NCI-H510A (cell line): ENCODE measurements at regions not wholly inside any gene's neighbourhood (a gene's known extent, or its start where the extent isn't known, plus 50 kb on each side); places are given as distances from the start of the nearest gene placed in this dataset.
A peak's percentile ranks its signal among the peaks of the same experiment; 100 is the strongest.

Experiments
- DNase-seq: peaks from one replicate; lab custom pipeline; 2025; lab: John Stamatoyannopoulos, UW

- no peak for DNase-seq
These were observed 50.0 kb upstream of the BET1 start for GRCh38 chr7:94054130-94054529.

- DNase-seq: no peak
These were observed 51.8 kb upstream of the BET1 start for GRCh38 chr7:94055963-94056362.

DNA sequence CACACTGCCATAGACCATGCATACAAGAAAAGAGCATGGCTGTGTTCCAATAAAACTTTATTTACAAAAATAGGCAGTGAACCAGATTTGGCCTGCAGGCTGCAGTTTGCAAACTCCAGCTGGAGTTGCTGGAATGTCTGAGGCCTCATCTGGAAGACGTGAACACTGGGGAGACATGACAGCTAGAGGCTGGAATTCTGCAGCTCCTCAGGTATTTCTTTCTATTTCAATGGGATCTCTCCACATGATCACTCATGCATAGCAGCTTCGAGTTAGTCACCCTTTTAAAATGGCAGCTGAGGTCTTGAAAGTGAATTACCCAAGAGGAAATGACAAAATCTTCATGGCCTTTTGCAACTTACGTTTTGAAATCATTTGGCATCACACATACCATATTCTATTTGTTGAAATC, 52.6 kb upstream of the BET1 start:
- DNase-seq: no peak

DNA sequence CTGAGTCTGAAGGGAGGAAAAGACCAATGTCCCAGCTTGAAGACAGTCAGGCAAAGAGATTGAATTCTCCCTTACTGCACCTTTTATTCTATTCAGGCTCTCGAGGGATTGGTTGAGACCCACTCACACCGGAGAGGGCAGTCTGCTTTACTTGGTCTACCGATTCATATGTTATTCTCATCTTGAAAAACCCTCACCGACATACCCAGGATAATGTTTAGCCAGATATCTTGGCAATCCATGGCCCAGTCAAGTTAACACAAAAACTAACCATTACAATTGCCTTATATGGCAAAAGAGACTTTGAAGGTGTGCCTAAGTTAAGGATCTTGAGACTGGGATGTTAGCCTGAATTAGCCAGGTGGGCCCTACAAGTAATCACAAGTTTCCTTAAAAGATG, 53.8 kb upstream of the BET1 start:
- DNase-seq: no peak

GRCh38 chr7:94059746-94060145, 55.6 kb upstream of the BET1 start:
- DNase-seq: no peak

- DNase-seq: no peak
These were observed 56.6 kb upstream of the BET1 start for GRCh38 chr7:94060752-94061151.

- DNase-seq: no peak
These were observed 57.2 kb upstream of the BET1 start for GRCh38 chr7:94061326-94061725.

GRCh38 chr7:94062372-94062771, 58.2 kb upstream of the BET1 start:
- DNase-seq: no peak

DNA sequence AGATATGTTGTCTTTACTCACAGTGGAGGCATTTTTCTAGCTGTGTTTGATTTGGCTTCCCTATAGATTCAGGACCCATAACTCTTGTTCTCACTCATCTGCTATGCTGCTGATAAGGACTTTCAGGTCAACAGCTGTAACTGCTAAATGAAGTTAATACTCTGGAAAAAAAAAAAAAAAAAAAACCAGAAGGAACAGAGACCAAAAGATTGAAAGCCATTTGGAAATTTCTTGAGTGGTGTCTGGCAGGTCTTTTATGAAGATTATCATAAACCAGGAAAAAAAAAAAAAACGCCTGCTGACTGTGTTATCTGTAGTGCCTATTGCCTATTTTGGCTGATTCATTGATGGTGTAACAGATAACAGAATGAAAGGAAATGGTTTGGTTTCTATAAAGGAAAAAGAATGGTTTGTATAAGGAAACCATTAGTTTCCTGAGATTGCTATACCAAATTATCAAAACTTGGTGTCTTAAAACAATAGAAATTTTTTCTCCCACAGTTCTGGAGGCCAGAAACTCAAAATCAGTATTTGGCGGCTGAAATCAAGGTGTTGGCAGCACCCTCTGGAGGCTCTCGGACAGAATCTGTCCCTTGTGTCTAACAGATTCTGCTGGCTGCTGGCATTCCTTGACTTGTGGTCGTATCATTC, 60.5 kb upstream of the BET1 start:
- DNase-seq: no peak

DNA sequence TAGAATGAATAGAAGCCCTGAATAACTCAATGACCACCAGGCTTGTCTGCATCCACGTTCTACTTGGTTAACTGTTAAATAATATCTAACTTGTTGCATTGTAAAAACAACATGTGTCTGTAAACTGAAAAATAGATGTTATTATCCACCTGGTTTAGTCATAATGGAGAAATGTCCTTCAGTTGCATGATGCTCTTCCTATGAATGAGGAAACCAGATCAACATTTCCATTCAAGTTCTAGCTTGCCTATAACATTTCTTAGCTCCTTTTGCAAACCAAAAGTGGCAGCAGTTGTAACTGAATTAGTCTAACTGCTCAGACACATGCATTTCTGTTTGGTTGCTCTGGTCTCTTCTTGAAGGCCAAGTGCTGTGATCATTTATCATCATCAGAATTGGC, 62.9 kb upstream of the BET1 start:
- DNase-seq: no peak

DNA sequence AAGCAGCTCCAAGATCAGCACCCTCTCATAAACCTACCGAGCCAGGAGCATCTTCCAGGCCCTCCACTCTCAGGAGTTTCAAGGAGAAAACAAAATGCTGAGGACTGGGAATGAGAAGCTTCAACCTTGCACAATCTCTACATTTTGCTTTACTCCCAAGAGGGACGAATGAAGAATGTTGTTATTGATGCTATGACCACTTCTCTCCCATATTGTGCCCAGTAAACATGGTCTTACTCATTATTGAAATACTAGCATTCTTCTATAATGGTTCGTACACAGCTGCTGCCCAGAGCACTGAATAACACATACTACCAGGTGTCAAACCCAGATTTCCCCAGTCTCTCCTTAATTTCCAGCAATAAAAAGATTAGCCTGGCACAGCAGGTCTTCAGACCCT, 63.4 kb upstream of the BET1 start:
- DNase-seq: no peak

DNA sequence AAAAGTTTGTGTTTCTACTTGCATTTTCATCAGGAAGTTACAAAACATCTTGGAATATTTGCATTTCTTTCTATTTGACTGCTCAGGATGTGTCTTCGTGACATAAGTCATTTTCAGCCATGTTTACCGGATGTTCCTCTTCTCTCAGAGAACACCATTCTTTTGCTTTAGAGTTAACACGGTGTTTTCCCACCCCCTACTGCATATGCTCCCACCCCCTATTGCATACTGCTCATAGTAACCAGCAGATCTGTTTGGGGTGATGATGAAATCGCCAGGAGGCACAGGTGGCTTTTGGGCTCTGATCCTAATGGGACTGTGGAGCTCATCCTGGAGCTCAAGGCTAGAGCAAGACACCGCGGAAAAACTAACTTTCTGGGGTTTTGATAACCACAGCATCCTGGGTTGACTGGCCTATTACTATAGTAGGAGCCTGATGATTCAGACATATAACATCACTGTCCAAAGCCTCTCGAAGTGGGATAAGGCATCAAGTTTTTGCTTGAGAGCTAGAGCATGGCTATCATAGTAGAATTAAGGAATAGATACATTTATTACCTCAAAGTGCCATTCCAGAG, 65.1 kb upstream of the BET1 start:
- DNase-seq: no peak

DNA sequence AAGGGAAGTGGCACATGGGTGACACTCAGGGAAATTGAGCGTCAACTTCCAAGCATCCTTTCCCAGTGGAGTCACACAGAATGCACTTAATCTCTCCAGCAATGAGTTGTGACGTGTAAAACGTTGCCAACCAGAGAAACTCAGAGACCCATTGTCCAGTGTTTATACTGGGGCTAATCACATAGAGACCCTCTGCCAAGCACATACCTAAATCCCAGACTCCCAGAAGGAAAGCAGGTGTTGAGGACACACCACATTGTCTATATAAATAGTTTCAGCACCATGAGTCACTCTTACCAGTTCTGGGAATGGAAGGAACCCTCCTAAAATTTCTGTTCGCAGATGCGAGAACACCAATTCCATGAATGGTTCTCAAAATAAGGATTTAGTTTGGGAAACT, 76.4 kb upstream of the BET1 start:
- no peak for DNase-seq

DNA sequence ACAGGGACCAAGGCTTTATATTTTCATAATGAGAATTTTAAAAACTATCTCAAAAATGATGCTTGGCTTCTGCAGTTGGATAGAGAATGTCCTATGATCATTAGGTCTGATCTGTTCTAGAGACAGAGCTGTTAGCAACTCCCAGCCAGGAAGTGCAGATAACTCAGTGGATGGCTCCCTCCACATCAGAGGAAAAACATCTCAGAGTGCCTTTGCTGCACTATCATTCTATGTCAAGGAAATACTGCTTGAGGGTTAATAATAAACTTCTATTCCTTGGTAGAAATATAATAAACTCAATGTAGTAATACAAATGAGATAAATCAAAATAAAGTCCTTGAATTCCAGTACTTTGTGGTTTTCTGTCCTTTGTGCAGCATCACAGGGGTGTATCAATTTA, 78.0 kb upstream of the BET1 start:
- no peak for DNase-seq

DNA sequence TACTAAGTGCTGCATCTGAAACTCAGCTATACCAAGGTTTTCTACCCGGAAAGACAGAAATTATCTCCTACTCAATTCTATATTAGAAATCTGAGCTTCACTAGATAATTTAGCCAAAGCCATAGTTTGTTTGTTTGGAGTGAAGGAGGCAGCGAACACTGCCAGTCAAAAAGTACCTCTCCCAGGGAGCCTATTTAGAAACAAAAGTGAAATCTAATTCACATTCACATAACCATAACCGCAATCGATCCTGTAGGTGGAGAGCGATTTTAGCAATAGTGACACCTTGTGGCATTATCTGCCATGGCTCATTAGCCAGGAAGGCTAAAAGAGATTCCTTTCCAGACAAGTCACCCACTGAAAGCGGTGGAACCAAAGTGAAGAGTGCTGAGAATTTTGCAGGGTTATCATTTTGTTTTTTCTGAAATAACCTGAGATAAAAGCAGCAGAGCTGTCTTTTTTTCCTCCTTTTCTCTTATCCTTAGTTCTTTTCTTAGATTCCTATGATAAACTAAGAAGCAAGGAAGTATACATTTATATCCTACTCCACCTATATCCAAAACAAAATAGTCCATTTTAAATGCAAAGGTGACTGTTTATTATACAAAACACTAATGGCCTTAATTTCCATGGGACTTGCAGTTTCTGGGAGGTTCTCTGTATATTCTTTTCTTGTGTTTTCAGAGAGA, 83.7 kb upstream of the BET1 start:
- DNase-seq: peak; percentile 15

DNA sequence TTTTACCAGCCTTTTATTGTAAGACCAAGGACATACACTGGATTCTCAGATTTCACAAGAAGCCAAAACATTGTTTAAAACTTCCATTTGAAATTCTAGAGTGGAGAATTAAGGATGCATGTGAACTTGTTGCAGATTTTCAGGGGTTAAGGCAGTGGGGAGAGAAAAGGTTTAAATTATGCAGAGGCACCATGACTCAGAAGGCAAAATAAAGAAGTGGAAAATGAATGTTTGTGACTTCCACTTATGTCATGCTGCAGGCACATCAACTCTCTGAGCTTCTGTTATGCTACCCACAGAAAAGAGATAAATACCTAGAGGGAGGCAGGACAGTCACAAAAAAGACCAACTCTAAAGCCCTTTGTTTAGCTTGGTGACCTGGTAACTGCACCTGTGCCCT, 84.4 kb upstream of the BET1 start:
- no peak for DNase-seq

DNA sequence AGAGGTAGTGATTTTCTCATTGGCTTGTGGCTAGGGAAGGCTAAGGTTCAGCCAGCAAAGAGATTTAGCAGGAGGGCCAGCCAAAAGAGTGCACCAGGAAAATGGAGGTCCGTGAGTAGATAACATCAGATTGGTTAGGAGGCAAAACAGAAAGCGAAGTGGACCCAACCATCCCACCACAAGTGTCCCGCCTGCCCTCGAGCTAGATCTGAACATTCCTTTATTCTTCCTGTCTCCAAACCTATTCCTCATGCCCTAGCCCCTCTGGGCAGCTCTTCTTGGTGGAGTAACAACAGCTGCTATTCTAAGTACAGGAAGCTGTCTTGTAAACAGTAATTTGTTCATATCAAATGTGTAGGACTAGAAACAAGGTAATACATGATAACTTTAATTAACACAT, 85.7 kb upstream of the BET1 start:
- no peak for DNase-seq

DNA sequence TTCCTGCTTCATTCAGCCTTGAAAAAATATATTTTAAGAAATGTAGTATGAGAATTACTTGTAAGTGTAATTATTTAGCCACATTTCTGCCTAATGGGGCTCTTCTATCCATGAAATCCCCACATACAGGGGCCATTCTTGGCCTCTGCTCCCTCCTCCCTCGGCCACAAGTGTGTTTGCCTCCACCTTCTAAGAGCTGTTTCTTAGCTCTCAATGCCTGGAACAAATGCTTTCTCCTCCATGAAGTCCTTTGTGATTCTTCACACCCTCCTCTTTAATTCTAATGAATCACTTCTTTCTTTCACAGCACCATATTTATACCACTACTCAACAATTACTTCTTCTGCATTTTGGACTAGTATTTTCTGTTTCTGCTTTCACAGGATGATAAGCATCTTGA, 88.8 kb upstream of the BET1 start:
- DNase-seq: no peak

- no peak for DNase-seq
These were observed 90.1 kb upstream of the BET1 start for GRCh38 chr7:94094298-94094697.

DNA sequence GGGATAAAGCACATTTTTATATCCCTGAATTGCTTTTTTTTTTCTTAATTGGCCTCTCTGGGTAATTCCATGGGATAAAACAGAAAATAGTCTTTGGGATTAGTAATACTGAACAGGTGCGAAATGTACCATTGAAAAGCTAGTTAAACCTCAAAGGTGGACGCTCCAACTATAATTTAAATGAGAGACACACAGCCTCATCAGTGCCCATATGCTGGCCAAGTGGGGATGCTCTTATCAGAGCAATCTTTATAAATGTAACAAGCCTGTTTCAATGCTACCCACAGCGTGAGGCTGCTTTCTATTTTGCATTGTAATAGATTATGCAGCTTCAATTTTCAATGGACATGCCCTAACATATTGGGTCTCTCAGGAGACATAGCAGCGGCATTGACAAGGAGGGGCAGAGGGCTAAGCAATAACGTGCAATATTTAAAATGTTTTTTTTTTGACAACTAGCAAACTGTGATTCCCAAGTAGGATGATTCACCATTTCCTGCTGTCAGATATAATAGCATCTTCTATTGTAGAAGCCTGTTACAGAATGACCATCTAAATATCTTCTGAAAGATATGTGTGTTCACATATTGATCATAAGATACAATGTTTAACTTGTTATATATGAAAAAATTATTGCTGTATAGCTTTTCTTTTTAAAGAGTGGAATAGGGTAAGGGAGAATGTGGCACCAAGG, 91.3 kb upstream of the BET1 start:
- DNase-seq: no peak

- no peak for DNase-seq
These were observed 95.5 kb upstream of the BET1 start for GRCh38 chr7:94099679-94100078.

DNA sequence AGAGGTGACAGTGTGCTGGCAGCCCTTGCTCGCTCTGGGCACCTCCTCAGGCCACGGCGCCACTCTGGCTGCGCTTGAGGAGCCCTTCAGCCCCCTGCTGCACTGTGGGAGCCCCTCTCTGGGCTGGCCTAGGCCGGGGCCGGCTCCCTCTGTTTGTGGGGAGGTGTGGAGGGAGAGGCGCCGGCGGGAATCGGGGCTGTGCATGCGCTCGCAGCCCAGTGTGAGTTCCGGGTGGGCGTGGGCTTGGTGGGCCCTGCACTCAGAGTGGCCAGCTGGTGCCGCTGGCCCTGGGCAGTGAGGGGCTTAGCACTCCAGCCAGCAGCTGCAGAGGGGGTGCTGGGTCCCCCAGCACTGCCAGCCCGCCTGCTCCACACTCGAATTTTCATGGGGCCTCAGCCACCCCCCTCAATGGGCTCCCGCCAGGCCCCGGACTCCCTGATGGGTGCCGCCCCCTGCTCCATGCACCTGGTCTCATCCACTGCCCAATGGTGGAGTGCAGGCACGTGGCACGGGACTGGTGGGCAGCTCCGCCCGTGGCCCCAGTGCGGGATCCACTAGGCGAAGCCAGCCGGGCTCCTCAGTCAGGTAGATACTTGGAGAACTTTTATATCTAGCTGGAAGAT, 96.7 kb upstream of the BET1 start:
- no peak for DNase-seq

- no peak for DNase-seq
These were observed 100.1 kb upstream of the BET1 start for GRCh38 chr7:94104301-94104700.
